ENCODE measurements at regions not wholly inside any gene's neighbourhood (a gene's known extent, or its start where the extent isn't known, plus 50 kb on each side); places are given as distances from the start of the nearest gene placed in this dataset.

- no peaks in the 10 kb centered on the region for H3K9me3 ChIP-seq
- no peak for TF ChIP-seq POLR2AphosphoS5 (IDR thresholded peaks at IDR 0.05)
- TF ChIP-seq POLR2A (IDR thresholded peaks at IDR 0.05; ENCODE audit: low read depth) = no peak
- no peak for TF ChIP-seq CTCF (IDR thresholded peaks at IDR 0.05)
- H3K4me1 ChIP-seq = peaks cover 3 to 19% (median 17%) of the 10 kb centered on the region in 4 donors
- WGBS = 93% methylated on average over 1 of the region's 1 CpG
- no peak overlapping the region for H3K4me3 ChIP-seq
- DNase-seq (ENCODE audit: extremely low spot score) = no peak
- no peaks in the 10 kb centered on the region for H3K36me3 ChIP-seq
- H3K27me3 ChIP-seq = no peaks in the 10 kb centered on the region
- intact Hi-C loops (cut with DNase I) = no loop called here
- H3K27ac ChIP-seq (replicated peaks in 1 of 4) = no peak overlapping the region
Measured at GRCh38 chr2:234821946-234822475, 129.8 kb upstream of the SH3BP4 start.

- H3K4me1 ChIP-seq = peaks cover under 1 to 9% (median 8%) of the 10 kb centered on the region in 4 donors
- H3K36me3 ChIP-seq = no peaks in the 10 kb centered on the region
- H3K9me3 ChIP-seq = no peaks in the 10 kb centered on the region
- WGBS = 85% methylated on average over 3 of the region's 3 CpGs
- H3K27me3 ChIP-seq = peaks cover 0 to 6% (median 0%) of the 10 kb centered on the region in 4 donors
- DNase-seq (ENCODE audit: extremely low spot score) = no peak
- TF ChIP-seq POLR2A (IDR thresholded peaks at IDR 0.05; ENCODE audit: low read depth) (no peak), POLR2AphosphoS5 (IDR thresholded peaks at IDR 0.05) (no peak), CTCF (IDR thresholded peaks at IDR 0.05) (no peak), EP300 (IDR thresholded peaks at IDR 0.05) (no peak)
- intact Hi-C loops (cut with DNase I) = no loop called here
- H3K27ac ChIP-seq (replicated peaks in 1 of 4) = no peak overlapping the region
- H3K4me3 ChIP-seq = no peak overlapping the region
Measured at GRCh38 chr2:234818937-234819336, 132.9 kb upstream of the SH3BP4 start.

GRCh38 chr2:234816491-234816890 lies 135.3 kb upstream of the SH3BP4 start:
- no peaks in the 10 kb centered on the region for H3K36me3 ChIP-seq
- intact Hi-C loops (cut with DNase I) = no loop called here
- H3K27ac ChIP-seq (replicated peaks in 1 of 4) = no peak overlapping the region
- H3K4me3 ChIP-seq = no peak overlapping the region
- DNase-seq (ENCODE audit: extremely low spot score) = no peak
- WGBS = 60% methylated on average over 10 of the region's 10 CpGs
- no peak for TF ChIP-seq CTCF (IDR thresholded peaks at IDR 0.05)
- TF ChIP-seq POLR2AphosphoS5 (IDR thresholded peaks at IDR 0.05) = no peak
- TF ChIP-seq POLR2A (IDR thresholded peaks at IDR 0.05; ENCODE audit: low read depth) = no peak
- no peak for TF ChIP-seq EP300 (IDR thresholded peaks at IDR 0.05)
- H3K9me3 ChIP-seq = no peaks in the 10 kb centered on the region
- H3K27me3 ChIP-seq = peaks cover 0 to 15% (median 0%) of the 10 kb centered on the region in 4 donors
- no peaks in the 10 kb centered on the region for H3K4me1 ChIP-seq

GRCh38 chr2:234816056-234816455 lies 135.8 kb upstream of the SH3BP4 start:
- Histone ChIP-seq H3K4me1 (no peaks in the 10 kb centered on the region), H3K27ac (replicated peaks in 1 of 4) (no peak overlapping the region), H3K4me3 (no peak overlapping the region), H3K27me3 (peaks cover 0 to 15% (median 0%) of the 10 kb centered on the region in 4 donors), H3K36me3 (no peaks in the 10 kb centered on the region), H3K9me3 (no peaks in the 10 kb centered on the region)
- intact Hi-C loops (cut with DNase I) = no loop called here
- TF ChIP-seq POLR2A (IDR thresholded peaks at IDR 0.05; ENCODE audit: low read depth) = no peak
- 72% methylated on average over 4 of the region's 4 CpGs for WGBS
- no peak for DNase-seq (ENCODE audit: extremely low spot score)

GRCh38 chr2:234814374-234814773 lies 137.4 kb upstream of the SH3BP4 start:
- H3K4me3 ChIP-seq = no peak overlapping the region
- DNase-seq (ENCODE audit: extremely low spot score) = no peak
- H3K27me3 ChIP-seq = peaks cover 0 to 15% (median 0%) of the 10 kb centered on the region in 4 donors
- intact Hi-C loops (cut with DNase I) = no loop called here
- H3K27ac ChIP-seq (replicated peaks in 1 of 4) = no peak overlapping the region
- no peaks in the 10 kb centered on the region for H3K36me3 ChIP-seq
- 89% methylated on average over 5 of the region's 5 CpGs for WGBS
- TF ChIP-seq POLR2AphosphoS5 (IDR thresholded peaks at IDR 0.05) (no peak), CTCF (IDR thresholded peaks at IDR 0.05) (no peak), EP300 (IDR thresholded peaks at IDR 0.05) (no peak), POLR2A (IDR thresholded peaks at IDR 0.05; ENCODE audit: low read depth) (no peak)
- H3K9me3 ChIP-seq = no peaks in the 10 kb centered on the region
- no peaks in the 10 kb centered on the region for H3K4me1 ChIP-seq

All from esophagus muscularis mucosa (tissue), 4 donors.